HG02588 (cell line): ENCODE measurements at regions not wholly inside any gene's neighbourhood (a gene's known extent, or its start where the extent isn't known, plus 50 kb on each side); places are given as distances from the start of the nearest gene placed in this dataset.
"Not testable (repeated sequence)": the region's sequence is repeated elsewhere in the genome, so short reads cannot be mapped to it uniquely, and the experiment has no call there.

Experiments
- ATAC-seq: cut with Tn5 transposase; IDR thresholded peaks from one replicate; pipeline ENCODE4 v1.9.1; 2021; ENCODE audit warnings: mild to moderate bottlenecking, moderate library complexity; ENCODE audit not compliant: unreplicated experiment

- ATAC-seq: no peak
Measured at GRCh38 chr5:106094204-106094607, 1576.5 kb downstream of the EFNA5 start.

GRCh38 chr5:106093134-106093533 lies 1577.6 kb downstream of the EFNA5 start:
- ATAC-seq: no peak

GRCh38 chr5:106092455-106092854 lies 1578.3 kb downstream of the EFNA5 start:
- ATAC-seq: no peak

DNA sequence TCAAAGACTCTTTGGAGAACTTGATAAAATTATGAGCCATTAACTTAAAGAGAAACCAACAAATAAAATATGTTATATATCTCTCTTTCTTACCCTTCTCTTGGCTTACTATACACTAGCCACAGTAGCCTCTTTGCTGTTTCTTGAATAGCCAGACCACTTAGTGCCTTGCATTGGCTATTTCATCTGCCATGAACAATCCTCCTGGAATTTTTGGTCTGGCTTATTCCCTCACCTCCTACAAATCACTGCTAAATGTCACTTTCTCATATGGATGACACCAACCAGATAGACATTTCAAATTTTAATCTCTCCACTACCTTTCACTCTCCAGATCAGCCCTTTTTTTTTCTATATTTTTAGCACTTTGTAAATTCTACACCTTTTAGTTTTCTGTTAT lies 1581.7 kb downstream of the EFNA5 start:
- ATAC-seq: no peak

DNA sequence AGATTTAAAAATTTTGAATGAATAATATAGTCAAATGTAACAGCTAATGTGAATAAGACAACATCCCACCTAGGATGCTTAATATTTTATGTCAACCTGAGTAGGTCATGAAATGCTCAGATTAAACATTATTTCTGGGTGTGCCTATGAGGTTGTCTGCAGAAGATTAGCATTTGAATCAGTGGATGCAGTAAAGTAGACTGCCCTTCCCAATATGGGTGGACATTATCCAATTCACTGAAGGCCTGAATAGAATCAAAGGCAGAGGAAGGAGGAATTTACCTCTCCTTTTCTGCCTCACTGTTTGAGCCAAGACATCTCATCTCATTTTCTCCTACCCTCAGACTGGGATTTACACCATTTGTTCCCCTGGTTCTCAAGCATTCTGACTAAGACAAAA lies 1582.3 kb downstream of the EFNA5 start:
- no peak for ATAC-seq

DNA sequence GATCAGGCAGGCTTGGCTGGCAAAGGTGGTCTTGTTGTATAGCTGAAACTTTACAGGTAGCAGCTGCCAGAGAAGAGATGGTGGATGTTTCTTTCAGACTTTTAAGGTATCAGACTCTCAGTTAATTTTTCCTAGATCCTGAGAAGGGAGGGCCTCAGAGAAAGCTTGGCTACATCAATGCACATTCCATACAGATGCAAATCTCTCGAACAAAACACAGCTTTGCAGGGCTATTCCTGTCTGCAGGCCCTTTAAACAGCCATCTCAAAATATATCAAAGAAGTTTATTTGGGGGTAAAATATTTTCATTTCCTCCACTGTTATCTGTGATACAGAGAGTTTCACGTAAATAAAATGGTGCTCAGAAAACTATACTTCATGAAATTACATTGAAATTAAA lies 1584.4 kb downstream of the EFNA5 start:
- no peak for ATAC-seq

DNA sequence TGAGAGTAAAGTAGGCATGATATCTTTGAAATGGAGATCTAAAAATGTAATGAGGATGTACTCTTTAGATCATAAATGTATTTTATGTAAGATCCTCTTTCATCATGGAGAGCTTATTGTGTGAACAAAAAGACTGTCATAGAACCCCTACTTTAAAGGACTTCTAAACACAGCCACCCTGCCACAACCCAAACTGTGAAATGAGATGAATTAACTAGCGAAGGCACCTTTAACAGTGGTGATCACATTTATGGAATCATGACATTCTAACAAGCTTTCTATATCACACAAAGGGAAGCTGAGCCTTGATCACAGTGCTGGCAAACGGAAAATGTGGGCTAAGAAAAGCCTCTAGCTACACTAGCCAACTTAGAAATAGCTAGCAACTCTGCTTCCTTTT lies 1585.2 kb downstream of the EFNA5 start:
- ATAC-seq: no peak

- ATAC-seq: no peak
Measured at GRCh38 chr5:106085136-106085535, 1585.6 kb downstream of the EFNA5 start.

GRCh38 chr5:106080535-106080934 lies 1590.2 kb downstream of the EFNA5 start:
- no peak for ATAC-seq

DNA sequence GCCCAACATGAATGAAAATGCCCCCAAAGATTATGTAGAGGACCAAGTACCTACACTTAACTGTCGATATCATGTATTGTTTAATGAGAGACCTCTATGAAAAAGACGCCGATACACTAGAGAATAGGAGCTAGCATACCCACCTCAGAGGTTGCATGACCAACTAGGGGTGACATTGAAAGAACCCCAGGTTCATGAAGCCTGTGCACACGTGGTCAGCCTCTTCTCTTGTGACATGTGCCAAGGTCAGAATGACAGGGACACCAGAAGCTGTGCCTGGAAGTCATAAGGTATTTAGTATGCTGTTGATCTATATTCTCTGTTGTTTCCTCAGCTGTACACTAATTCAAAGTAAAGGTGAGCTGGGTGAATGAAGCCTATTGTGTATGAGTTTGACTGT lies 1594.1 kb downstream of the EFNA5 start:
- no peak for ATAC-seq

DNA sequence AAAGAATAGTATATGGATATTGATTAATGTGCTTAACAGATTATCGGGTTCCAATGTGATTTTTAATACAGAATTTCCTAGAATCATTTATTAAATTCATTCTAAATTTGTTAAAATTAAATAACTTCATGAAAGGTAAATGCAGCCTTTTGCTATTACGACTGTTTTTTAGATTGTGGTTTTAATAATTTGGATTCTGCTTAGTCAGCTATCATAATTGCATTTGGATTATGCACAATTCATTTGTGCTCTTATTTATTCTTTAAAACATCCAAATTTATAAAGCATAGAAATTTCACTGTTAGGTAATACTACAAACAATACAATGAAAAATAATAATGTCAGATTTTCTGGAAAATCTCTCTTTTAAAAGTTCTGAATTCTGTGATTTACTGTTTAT lies 1598.5 kb downstream of the EFNA5 start:
- no peak for ATAC-seq

GRCh38 chr5:106047341-106047740 lies 1623.4 kb downstream of the EFNA5 start:
- no peak for ATAC-seq

DNA sequence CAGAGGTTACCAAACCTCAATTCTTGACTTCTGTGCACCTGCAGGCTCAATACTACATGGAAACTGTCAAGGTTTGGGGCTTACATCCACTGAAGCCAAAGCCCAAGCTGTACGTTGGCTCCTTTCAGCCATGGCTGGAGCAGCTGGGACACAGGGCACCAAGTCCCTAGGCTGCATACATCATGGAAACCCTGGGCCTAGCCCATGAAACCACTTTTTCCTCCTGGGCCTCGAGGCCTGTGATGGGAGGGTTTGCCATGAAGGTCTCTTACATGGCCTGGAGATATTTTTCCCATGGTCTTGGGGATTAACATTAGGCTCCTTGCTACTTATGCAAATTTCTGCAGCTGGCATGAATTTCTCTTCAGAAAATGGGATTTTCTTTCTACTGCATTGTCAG lies 1638.7 kb downstream of the EFNA5 start:
- not testable (repeated sequence) for ATAC-seq

DNA sequence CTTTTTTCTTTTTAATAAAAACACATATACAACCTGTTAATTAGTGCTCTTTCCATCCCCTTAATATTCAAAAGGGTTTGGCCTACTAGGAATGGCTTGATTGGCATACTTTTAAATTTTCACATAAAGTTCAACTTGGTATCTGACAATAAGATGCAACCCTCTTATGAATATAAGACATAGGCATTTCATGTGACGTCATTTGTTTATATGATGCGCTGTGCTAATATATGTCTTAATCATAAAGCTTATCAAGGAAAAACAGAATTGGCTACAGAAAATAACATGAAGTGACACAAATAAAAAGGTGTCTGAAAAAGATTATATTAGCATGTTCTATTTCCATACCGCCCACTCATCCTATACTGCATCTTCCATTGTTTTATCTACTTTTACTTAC lies 1642.4 kb downstream of the EFNA5 start:
- ATAC-seq: no peak

GRCh38 chr5:106020894-106021293 lies 1649.8 kb downstream of the EFNA5 start:
- no peak for ATAC-seq

- ATAC-seq: no peak
Measured at GRCh38 chr5:106019261-106019660, 1651.5 kb downstream of the EFNA5 start.

GRCh38 chr5:106017243-106017857 lies 1653.4 kb downstream of the EFNA5 start:
- ATAC-seq: no peak

DNA sequence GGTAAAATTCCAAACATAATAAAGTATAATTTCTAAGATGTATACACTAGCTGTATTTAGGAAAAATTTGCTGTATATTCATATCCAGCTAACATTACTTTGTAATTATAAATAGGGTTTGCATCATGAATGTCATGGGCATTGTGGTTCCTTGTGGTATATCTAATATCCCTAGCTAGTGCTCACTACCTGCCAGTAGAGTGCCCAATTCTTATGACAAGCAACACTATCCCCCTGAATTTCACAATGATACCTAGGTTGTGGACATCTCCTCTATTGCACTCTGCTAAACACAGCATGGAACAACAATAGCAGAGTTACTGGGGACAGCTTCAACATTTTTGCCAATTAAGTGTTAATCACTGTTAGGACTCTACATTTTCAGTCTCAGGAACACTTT lies 1656.5 kb downstream of the EFNA5 start:
- no peak for ATAC-seq

DNA sequence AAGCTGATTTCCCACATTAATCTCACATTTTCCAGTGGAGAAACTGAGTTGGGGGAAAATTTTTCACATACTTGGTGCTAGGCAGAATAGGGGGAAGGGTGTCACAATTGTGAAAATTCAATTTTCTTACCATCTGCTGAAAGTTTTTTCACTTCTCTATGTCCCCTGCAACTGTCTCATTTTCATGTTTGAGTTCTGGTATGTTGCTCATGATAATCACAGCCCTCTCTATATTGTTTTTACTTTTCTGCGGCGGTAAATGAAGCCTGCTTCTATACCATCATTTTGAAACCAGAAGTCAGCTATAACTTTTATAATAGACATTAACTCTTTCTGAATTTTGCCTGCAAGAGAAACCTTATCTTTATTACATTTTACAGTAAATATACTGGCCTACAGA lies 1664.5 kb downstream of the EFNA5 start:
- no peak for ATAC-seq

- ATAC-seq: not testable (repeated sequence)
Measured at GRCh38 chr5:105998991-105999390, 1671.7 kb downstream of the EFNA5 start.

DNA sequence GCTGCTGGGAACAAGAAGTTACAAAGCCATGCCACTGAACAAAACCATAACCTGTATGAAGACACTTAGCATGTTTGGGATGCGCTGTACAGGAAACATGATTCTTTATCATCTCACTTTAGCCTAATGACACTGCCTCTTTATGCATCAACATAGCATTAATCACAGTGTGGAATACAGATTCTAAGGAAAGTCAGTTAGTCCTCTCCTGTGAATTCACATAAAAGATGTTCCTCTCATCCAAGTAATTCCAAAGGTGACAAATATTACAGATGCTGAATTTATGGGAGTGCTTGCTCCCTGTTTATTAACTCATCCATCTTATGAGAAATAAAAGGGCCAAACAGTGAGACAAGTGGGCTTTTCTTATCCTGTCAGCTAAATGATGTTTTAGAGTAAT lies 1677.7 kb downstream of the EFNA5 start:
- no peak for ATAC-seq

GRCh38 chr5:105982526-105982925 lies 1688.2 kb downstream of the EFNA5 start:
- ATAC-seq: no peak

GRCh38 chr5:105978011-105978410 lies 1692.7 kb downstream of the EFNA5 start:
- no peak for ATAC-seq
